NCI-H1417 treated with DMSO at 0.1 percent for 48 hours (cell line): ENCODE measurements at regions not wholly inside any gene's neighbourhood (a gene's known extent, or its start where the extent isn't known, plus 50 kb on each side); places are given as distances from the start of the nearest gene placed in this dataset.
"Not testable (repeated sequence)": the region's sequence is repeated elsewhere in the genome, so short reads cannot be mapped to it uniquely, and the experiment has no call there.

Experiments used
- DNase-seq: peaks from one replicate; lab custom pipeline; 2025; lab: John Stamatoyannopoulos, UW

DNA sequence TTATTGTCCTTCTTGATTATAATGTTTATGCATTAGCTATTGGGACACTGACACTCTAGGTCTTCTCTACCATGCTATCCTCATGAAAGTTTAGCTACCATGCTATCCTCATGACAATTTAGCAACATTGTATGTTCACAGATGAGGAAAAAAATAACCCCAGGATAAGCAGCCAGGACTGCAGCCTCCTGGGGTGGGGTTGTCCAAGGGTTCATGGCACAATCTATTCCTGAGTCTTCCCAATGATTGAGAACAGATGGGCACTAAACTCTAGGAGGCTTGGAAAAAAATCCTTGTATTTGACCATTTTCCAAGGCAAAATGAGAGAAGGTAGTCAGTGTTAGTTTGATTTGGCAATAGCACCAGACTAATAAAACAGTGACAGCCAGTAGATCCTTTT, 619.8 kb upstream of the LCORL start:
- DNase-seq: no peak

- DNase-seq: no peak
These were observed 616.5 kb upstream of the LCORL start for GRCh38 chr4:18638031-18638430.

DNA sequence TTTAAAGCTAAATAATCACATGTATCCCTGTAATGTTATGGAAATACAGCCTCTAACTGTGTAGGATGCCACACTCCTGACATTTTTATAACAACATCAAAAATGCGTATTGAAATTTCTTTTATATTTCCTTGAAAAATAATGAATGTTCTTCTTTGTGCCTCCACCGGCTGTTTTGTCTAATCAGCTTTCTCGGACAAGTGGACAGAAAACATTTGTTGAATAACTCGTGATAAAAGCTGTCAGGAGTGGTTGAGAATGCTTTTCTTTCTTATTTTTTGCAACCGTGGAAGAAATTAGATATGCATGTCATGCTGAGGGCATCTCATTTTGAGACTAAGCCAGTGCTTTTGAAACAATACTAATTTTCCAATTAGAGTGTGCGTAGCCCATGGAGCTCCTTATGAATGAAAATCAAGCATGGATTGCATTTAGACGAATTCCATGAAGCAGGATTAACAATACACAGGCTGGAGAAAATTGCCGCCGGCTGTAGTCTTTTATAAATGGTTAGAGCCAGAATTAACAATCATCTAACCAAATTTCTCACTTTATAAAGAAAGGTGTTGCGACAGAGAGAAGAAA, 614.5 kb upstream of the LCORL start:
- DNase-seq: no peak

GRCh38 chr4:18635531-18635930, 614.0 kb upstream of the LCORL start:
- DNase-seq: no peak

DNA sequence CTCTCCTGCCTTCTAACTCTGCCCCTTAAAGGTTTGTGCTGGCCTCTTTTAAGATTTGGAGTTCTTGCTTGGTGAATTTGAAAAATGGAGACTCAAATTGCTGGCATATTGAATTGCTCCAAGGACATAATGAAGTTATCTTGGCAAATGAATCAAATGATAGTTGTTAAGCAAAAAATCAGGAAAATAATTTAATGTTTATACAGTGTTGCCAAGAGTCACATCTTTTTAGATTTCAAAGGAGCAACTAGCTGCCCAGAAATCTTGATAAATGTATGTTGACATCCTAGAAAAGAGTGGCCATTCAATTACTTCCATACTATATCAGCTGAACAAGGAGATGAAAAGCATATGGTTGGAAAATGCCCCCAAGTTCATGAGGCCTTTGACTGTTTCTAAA, 610.0 kb upstream of the LCORL start:
- DNase-seq: no peak

DNA sequence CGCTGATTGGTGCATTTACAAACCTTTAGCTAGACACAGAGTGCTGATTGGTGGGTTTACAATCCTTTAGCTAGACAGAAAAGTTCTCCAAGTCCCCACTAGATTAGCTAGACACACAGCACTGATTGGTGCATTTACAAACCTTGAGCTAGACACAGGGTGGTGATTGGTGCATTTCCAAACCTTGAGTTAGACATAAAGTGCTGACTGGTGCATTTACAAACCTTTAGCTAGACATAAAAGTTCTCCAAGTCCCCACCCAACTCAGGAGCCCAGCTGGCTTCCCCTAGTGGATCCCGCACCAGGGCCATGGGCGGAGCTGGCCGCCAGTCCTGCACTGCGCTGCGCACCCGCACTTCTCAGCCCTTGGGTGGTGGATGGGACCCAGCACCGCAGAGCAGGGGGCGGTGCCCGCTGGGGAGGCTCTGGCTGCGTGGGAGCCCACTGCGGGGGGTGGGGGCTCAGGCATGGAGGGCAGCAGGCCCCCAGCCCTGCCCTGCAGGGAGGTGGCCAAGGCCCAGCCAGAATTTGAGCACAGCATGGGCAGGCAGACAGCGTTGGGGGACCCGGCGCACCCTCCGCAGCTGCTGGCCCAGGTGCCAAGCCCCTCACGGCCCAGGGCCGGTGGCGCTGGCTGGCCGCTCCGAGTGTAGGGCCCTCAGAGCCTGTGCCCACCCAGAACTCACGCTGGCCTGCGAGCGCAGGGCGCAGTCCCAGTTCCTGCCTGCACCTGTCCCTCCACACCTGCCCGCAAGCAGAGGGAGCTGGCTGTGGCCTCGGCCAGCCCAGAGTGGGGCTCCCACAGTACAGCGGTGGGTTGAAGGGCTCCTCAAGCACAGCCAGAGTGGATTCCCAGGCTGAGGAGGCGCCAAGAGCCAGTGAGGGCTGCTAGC, 608.9 kb upstream of the LCORL start:
- DNase-seq: no peak

DNA sequence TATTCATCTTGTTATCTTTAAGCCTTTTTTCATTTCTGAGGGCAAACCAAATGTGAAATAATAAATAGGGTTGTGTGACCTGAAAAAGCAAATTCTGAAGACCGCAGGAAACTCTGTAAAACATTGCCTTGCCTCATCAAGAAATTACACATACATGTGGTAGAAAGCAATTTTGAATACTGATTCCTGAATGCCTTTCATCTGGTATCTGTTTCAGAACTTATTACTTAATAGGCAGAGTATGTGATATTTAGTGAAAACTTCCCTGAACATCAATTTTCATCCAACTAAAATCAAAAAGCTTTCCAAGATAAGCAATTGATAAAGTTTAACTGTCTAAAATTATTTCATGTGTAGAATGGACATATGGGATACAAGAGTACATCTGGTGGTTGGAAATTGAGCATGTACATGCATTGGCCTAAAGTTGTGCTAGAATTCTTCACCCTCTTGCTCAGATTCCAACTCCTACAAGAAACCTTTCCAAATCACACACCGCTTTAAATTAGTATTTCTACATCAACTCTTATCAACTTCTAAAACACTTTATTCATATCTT, 606.0 kb upstream of the LCORL start:
- no peak for DNase-seq

GRCh38 chr4:18626996-18627395, 605.4 kb upstream of the LCORL start:
- no peak for DNase-seq

DNA sequence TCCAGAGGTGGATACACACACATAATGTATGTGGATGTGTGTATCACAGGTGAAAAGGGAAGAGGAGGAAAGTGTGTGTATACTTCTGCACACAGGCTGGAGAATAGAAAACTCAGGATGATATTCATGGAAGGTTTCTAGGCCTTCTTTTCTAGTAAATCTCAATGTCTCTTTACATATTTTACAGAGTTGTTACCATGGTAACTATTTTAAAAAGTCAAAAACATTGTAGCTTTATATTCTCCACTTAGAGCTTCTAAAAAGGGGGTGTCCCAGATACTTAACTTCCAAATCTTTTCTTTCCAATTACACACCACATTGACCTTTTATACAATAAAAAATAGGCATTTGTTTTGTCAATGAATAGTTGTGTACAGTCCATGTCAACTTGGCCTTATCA, 604.8 kb upstream of the LCORL start:
- no peak for DNase-seq

- DNase-seq: no peak
These were observed 599.6 kb upstream of the LCORL start for GRCh38 chr4:18621186-18621585.

GRCh38 chr4:18616720-18617119, 595.2 kb upstream of the LCORL start:
- DNase-seq: no peak

- no peak for DNase-seq
These were observed 589.5 kb upstream of the LCORL start for GRCh38 chr4:18611026-18611425.

GRCh38 chr4:18608908-18609533, 587.5 kb upstream of the LCORL start:
- no peak for DNase-seq

GRCh38 chr4:18602610-18603009, 581.1 kb upstream of the LCORL start:
- not testable (repeated sequence) for DNase-seq

DNA sequence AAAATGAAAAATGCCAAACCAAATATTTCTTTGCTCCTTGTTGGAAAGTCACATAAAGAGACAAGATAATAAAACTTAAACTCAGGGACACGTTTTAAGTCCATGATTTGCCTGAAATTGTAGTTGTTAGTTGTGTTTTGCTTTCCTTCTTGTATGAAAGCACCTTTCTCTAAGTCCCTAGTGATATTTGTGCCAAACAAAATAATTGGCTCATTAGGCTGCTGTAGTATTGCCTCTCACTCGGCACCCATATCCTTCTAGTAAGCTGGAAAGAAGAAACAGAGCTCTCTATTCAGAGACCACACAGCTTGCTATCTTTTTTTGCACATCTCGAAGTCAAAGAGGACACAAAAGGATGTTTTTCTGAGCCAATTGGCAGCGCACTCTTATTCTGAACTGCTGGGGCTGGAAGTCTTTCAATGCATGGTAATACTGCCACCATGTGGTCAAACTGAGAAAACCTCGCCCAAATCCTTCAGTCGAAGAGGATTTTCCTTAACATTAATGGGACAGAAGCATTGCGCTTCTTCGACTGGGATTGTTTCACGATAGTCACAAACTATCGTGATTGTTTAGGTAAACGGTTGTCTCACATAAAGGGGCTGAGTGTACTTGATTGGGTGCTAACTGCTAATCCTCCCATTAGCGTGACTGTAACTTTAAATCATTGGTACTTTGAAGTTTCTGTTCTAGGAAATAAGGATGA, 571.9 kb upstream of the LCORL start:
- DNase-seq: peak; percentile 61

DNA sequence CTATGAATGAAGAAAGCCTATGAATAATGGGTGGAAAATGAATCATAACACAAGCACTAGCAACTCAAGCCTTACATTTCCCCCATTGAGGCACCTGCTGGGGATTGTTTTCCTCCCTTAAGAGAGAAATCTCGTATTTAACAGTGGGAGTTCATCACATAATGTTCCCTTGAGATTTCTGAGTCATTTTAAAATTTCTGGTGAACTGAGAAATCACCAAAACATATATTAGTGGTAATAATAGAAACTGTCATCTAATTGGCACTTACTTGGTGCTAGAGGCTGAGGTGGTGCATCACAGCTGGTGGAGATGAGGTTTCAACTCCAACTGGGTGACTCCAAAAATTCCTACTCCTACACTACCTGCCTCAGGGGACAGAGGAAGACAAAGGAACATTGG, 561.3 kb upstream of the LCORL start:
- no peak for DNase-seq

- no peak for DNase-seq
These were observed 556.8 kb upstream of the LCORL start for GRCh38 chr4:18578307-18578706.

GRCh38 chr4:18572481-18572880, 550.9 kb upstream of the LCORL start:
- no peak for DNase-seq

- DNase-seq: no peak
These were observed 549.8 kb upstream of the LCORL start for GRCh38 chr4:18571301-18571761.

DNA sequence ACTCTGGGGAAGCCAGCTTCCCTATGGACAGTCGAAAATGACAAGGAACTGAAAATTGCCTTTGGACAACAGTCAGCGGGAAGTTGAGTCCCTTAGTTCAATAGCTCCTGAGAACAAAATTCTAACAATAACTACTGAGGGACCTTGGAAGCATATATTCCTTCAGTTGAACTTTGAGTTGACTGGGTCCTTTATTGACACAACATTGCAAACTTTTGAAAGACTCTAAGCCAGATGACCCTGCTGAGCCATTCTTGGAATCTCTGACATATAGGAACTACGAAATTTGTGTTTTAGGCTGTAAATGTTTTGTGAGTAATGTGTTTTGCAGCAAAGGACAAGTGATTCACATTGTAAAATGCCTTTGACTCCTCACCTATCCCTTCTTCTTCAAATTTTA, 548.8 kb upstream of the LCORL start:
- no peak for DNase-seq

GRCh38 chr4:18568600-18568999, 547.0 kb upstream of the LCORL start:
- DNase-seq: no peak
